Thyroid gland (tissue), 4 donors: ENCODE measurements at regions not wholly inside any gene's neighbourhood (a gene's known extent, or its start where the extent isn't known, plus 50 kb on each side); places are given as distances from the start of the nearest gene placed in this dataset.

Experiments used
- CTCF ChIP-seq, 6 experiments: fragments of 200-600 bp in 3 of 6; fragments of 450-650 bp in 3 of 6; sonication (generic) in 3 of 6; IDR thresholded peaks; one replicate each; pipeline ENCODE4 v1.5.1; 2016 to 2019; ENCODE audit warnings: antibody characterized with exemption in 6 of 6, mild to moderate bottlenecking in 2 of 6, inconsistent platforms in 1 of 6, moderate library complexity in 1 of 6
- POLR2A ChIP-seq, 2 donors: fragments of 450-650 bp; IDR thresholded peaks; one replicate each; pipeline ENCODE4 v1.6.1; 2017; ENCODE audit warnings: antibody characterized with exemption in 2 of 2, mild to moderate bottlenecking in 2 of 2, moderate library complexity in 1 of 2

GRCh38 chr6:74650668-74651067 lies 555.2 kb downstream of the COL12A1 start:
- TF ChIP-seq CTCF (IDR thresholded peaks at IDR 0.05), result no peak
- no peak for TF ChIP-seq POLR2A (IDR thresholded peaks at IDR 0.05)
